GM12878 (cell line): ENCODE measurements at regions not wholly inside any gene's neighbourhood (a gene's known extent, or its start where the extent isn't known, plus 50 kb on each side); places are given as distances from the start of the nearest gene placed in this dataset.

Experiments
- ASH2L ChIP-seq: fragments of 300-600, 200-600 bp; sonication (generic); IDR thresholded peaks from 2 replicates; pipeline ENCODE4 v1.6.1; 2017; ENCODE audit warnings: low read depth, mild to moderate bottlenecking, borderline replicate concordance
- ATF7 ChIP-seq: fragments of 450-650 bp; IDR thresholded peaks from 2 replicates; pipeline ENCODE4 v1.6.1; 2016; ENCODE audit warnings: low read depth, mild to moderate bottlenecking
- BMI1 ChIP-seq: fragments of 450-650 bp; IDR thresholded peaks from 2 replicates; pipeline ENCODE4 v1.6.1; 2016; ENCODE audit warnings: mild to moderate bottlenecking, moderate library complexity, borderline replicate concordance
- CHD2 ChIP-seq: IDR thresholded peaks from 2 replicates; pipeline ENCODE4 v1.6.1; 2011; ENCODE audit warnings: low read depth, low read length, improper control_type of control experiment, borderline replicate concordance
- CREM ChIP-seq: IDR thresholded peaks from 2 replicates; pipeline ENCODE4 v1.6.1; 2014; ENCODE audit warnings: antibody characterized with exemption, low read depth
- FOXK2 ChIP-seq: fragments of 450-650 bp; IDR thresholded peaks from 2 replicates; pipeline ENCODE4 v1.6.1; 2017; ENCODE audit warnings: mild to moderate bottlenecking, moderate library complexity
- MTA2 ChIP-seq: fragments of 450-650 bp; IDR thresholded peaks from 2 replicates; pipeline ENCODE4 v1.6.1; 2016; ENCODE audit warnings: low read depth, mild to moderate bottlenecking, moderate library complexity
- MTA3 ChIP-seq: IDR thresholded peaks from 2 replicates; pipeline ENCODE4 v1.6.1; 2012; ENCODE audit warnings: low read length, inconsistent platforms, borderline replicate concordance
- POLR2A ChIP-seq: IDR thresholded peaks from 2 replicates; pipeline ENCODE4 v1.6.1; 2011; ENCODE audit warnings: low read depth, mild to moderate bottlenecking, low read length
- POLR2AphosphoS5 ChIP-seq: IDR thresholded peaks from 2 replicates; pipeline ENCODE4 v1.6.1; 2011; ENCODE audit warnings: mild to moderate bottlenecking, low read length, inconsistent platforms
- POU2F2 ChIP-seq: IDR thresholded peaks from 3 replicates; pipeline ENCODE4 v1.6.1; 2011; ENCODE audit warnings: low read depth, mild to moderate bottlenecking, low read length, borderline replicate concordance
- TBL1XR1 ChIP-seq: IDR thresholded peaks from 2 replicates; pipeline ENCODE4 v1.6.1; 2012; ENCODE audit warnings: low read depth, low read length, improper control_type of control experiment
- ZBED1 ChIP-seq: IDR thresholded peaks from 2 replicates; pipeline ENCODE4 v1.6.1; 2016; ENCODE audit warnings: borderline replicate concordance
- ZNF274 ChIP-seq: IDR thresholded peaks from one replicate; pipeline ENCODE4 v1.8.0; 2011; ENCODE audit not compliant: insufficient read length, insufficient read depth
- TF ChIP-seq, protein P1 (sequence below): IDR thresholded peaks from 2 replicates; pipeline ENCODE4 v1.6.1; 2011; ENCODE audit warnings: borderline replicate concordance, low read depth, mild to moderate bottlenecking, moderate library complexity, low read length; ENCODE audit not compliant: insufficient read depth, poor library complexity, severe bottlenecking
- TF ChIP-seq, protein P2 (sequence below): fragments of 450-650 bp; IDR thresholded peaks from 2 replicates; pipeline ENCODE4 v1.6.1; 2017; ENCODE audit warnings: antibody characterized with exemption, mild to moderate bottlenecking, moderate library complexity
- TF ChIP-seq, protein P3 (sequence below): fragments of 450-650 bp; formaldehyde crosslinking; IDR thresholded peaks from 2 replicates; pipeline ENCODE4 v1.4.0; 2020; ENCODE audit warnings: mild to moderate bottlenecking, moderate library complexity
- TF ChIP-seq, protein P4 (sequence below): IDR thresholded peaks from 2 replicates; pipeline ENCODE4 v1.6.1; 2011; ENCODE audit warnings: low read depth, low read length, improper control_type of control experiment, borderline replicate concordance
- TF ChIP-seq, protein P5 (sequence below): fragments of 450-650 bp; IDR thresholded peaks from 2 replicates; pipeline ENCODE4 v1.6.1; 2017; ENCODE audit warnings: borderline replicate concordance

DNA sequence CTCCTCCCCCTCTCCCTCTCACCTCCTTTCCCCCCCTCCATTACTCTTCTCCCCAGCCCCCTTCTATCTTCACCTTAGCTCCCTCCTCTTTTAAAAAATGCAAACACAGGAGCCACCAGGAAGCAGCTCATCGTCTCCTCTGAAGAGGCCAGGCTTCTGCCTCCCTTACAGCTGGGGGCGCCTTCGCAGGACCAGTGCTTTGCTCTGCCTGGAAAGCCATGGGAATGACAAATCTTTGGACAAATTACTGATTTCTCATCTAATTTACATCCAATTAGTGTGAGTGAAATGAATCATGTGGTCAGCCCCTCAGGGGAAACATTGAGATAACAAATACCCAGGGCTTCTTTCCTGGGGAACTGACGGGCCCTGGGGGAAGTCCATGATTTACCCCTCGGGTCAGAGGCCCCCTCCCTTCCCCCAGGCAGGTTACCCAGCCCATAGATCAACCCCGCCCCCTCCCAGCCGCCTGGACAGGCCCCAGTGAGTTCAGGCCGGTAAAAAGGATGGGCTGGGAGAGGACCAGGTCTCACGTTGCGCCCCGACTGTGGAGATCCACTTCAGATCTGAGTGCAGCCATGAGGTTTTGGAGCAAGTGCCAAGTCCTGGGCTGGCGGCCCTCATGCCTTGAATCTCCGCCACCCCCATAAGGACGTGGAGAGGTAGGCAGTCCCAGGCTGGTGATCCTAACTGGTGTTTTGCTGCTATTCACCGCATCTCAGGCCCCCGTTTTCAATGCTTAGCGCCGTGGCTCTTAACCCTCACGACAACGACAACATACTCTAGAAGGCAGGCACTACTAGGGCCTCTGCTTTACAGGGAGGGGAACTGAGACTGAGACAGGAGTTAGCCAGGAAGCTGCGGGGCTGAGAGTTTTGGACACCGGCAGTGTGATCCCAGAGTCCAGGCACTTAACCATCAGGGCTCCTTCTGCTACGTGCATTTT lies 300.8 kb downstream of the RRAGC start (continued):
- no peak for TF ChIP-seq BMI1
- TF ChIP-seq, protein P1, sequence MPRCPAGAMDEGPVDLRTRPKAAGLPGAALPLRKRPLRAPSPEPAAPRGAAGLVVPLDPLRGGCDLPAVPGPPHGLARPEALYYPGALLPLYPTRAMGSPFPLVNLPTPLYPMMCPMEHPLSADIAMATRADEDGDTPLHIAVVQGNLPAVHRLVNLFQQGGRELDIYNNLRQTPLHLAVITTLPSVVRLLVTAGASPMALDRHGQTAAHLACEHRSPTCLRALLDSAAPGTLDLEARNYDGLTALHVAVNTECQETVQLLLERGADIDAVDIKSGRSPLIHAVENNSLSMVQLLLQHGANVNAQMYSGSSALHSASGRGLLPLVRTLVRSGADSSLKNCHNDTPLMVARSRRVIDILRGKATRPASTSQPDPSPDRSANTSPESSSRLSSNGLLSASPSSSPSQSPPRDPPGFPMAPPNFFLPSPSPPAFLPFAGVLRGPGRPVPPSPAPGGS = no peak
- peak; percentile 89 for TF ChIP-seq MTA2
- TF ChIP-seq POLR2A = no peak
- TF ChIP-seq CREM = no peak
- no peak for TF ChIP-seq FOXK2
- peak; percentile 27; the same call in 1 of the 2 replicates for TF ChIP-seq CHD2
- TF ChIP-seq ASH2L = no peak
- TF ChIP-seq POU2F2 = no peak
- TF ChIP-seq POLR2AphosphoS5 = 0 out of 2 replicates have a peak, but pooled peaks have one; percentile 30
- TF ChIP-seq, protein P2, sequence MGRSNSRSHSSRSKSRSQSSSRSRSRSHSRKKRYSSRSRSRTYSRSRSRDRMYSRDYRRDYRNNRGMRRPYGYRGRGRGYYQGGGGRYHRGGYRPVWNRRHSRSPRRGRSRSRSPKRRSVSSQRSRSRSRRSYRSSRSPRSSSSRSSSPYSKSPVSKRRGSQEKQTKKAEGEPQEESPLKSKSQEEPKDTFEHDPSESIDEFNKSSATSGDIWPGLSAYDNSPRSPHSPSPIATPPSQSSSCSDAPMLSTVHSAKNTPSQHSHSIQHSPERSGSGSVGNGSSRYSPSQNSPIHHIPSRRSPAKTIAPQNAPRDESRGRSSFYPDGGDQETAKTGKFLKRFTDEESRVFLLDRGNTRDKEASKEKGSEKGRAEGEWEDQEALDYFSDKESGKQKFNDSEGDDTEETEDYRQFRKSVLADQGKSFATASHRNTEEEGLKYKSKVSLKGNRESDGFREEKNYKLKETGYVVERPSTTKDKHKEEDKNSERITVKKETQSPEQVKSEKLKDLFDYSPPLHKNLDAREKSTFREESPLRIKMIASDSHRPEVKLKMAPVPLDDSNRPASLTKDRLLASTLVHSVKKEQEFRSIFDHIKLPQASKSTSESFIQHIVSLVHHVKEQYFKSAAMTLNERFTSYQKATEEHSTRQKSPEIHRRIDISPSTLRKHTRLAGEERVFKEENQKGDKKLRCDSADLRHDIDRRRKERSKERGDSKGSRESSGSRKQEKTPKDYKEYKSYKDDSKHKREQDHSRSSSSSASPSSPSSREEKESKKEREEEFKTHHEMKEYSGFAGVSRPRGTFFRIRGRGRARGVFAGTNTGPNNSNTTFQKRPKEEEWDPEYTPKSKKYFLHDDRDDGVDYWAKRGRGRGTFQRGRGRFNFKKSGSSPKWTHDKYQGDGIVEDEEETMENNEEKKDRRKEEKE = no peak
- TF ChIP-seq ZBED1 = no peak
- TF ChIP-seq MTA3 = no peak
- TF ChIP-seq TBL1XR1 = peak; percentile 66; the same call in 1 of the 2 replicates
- TF ChIP-seq, protein P3, sequence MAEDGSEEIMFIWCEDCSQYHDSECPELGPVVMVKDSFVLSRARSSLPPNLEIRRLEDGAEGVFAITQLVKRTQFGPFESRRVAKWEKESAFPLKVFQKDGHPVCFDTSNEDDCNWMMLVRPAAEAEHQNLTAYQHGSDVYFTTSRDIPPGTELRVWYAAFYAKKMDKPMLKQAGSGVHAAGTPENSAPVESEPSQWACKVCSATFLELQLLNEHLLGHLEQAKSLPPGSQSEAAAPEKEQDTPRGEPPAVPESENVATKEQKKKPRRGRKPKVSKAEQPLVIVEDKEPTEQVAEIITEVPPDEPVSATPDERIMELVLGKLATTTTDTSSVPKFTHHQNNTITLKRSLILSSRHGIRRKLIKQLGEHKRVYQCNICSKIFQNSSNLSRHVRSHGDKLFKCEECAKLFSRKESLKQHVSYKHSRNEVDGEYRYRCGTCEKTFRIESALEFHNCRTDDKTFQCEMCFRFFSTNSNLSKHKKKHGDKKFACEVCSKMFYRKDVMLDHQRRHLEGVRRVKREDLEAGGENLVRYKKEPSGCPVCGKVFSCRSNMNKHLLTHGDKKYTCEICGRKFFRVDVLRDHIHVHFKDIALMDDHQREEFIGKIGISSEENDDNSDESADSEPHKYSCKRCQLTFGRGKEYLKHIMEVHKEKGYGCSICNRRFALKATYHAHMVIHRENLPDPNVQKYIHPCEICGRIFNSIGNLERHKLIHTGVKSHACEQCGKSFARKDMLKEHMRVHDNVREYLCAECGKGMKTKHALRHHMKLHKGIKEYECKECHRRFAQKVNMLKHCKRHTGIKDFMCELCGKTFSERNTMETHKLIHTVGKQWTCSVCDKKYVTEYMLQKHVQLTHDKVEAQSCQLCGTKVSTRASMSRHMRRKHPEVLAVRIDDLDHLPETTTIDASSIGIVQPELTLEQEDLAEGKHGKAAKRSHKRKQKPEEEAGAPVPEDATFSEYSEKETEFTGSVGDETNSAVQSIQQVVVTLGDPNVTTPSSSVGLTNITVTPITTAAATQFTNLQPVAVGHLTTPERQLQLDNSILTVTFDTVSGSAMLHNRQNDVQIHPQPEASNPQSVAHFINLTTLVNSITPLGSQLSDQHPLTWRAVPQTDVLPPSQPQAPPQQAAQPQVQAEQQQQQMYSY (CRISPR knock-in tag) = no peak
- TF ChIP-seq, protein P4, sequence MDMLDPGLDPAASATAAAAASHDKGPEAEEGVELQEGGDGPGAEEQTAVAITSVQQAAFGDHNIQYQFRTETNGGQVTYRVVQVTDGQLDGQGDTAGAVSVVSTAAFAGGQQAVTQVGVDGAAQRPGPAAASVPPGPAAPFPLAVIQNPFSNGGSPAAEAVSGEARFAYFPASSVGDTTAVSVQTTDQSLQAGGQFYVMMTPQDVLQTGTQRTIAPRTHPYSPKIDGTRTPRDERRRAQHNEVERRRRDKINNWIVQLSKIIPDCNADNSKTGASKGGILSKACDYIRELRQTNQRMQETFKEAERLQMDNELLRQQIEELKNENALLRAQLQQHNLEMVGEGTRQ = no peak
- no peak for TF ChIP-seq ZNF274
- TF ChIP-seq ATF7 = no peak
- TF ChIP-seq, protein P5, sequence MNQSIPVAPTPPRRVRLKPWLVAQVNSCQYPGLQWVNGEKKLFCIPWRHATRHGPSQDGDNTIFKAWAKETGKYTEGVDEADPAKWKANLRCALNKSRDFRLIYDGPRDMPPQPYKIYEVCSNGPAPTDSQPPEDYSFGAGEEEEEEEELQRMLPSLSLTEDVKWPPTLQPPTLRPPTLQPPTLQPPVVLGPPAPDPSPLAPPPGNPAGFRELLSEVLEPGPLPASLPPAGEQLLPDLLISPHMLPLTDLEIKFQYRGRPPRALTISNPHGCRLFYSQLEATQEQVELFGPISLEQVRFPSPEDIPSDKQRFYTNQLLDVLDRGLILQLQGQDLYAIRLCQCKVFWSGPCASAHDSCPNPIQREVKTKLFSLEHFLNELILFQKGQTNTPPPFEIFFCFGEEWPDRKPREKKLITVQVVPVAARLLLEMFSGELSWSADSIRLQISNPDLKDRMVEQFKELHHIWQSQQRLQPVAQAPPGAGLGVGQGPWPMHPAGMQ = no peak
